ENCODE measurements at regions not wholly inside any gene's neighbourhood (a gene's known extent, or its start where the extent isn't known, plus 50 kb on each side); places are given as distances from the start of the nearest gene placed in this dataset.
"Not testable (repeated sequence)": the region's sequence is repeated elsewhere in the genome, so short reads cannot be mapped to it uniquely, and the experiment has no call there.

DNA sequence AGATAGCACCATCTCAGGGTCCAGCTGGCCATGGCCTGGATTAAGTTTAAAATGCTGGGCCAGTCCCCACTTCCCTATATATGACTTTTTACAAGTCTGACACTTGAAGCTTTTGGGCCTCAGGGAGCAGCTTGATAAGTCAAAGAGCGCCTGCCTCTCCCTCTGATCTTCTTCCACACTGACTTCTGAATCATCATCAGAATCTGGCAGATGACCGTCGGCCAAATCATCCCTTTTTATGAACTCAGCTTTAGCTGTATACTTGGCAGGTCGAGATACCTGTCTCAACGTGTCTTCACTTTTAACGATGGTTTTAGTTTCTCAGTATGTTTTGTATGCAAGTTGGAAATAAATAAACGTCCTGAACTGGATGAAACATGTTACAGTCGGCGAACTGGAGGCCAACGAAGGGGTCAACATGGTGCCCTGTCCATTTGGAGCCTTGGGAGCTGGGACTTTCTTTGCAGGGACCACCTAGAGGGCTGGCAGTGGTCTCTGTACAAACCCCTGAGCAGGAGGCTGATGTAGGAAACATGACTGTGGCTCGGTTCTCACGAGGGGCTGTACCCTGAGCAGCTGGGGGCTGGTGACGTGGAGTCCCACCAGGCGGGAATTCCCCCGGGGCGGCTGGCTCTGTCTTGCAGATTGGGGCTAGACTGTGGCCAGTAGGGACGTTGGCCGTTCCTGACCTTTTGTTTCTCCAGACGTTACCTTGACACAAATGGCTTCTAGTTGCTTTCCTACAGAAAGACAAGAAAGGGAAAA lies 153.8 kb upstream of the PRKX start:
- H3K9ac ChIP-seq (ENCODE audit: low read depth, low read length); H3K4ac ChIP-seq (ENCODE audit: low read depth, low read length); in situ Hi-C loops (cut with MboI; ENCODE audit: low sequenced_read_pairs); H2BK120ac ChIP-seq (ENCODE audit: low read depth, low read length); CTCF ChIA-PET; H4K5ac ChIP-seq (ENCODE audit: low read depth, low read length); H3K27ac ChIP-seq (ENCODE audit: insufficient read depth, low read length); H2BK20ac ChIP-seq (ENCODE audit: low read depth, low read length); H3K9me3 ChIP-seq (ENCODE audit: control insufficient read depth, insufficient read depth, low read length); H3K27me3 ChIP-seq (ENCODE audit: control insufficient read depth, insufficient read depth, low read length); H3K23ac ChIP-seq (ENCODE audit: low read depth, low read length); dilution Hi-C loops (cut with HindIII; ENCODE audit: low sequenced_read_pairs, unreplicated experiment); DNase-seq; H3K79me1 ChIP-seq (ENCODE audit: low read depth in 1 of 2, low read length in 2 of 2); ATAC-seq (ENCODE audit: low read depth); H3K18ac ChIP-seq (ENCODE audit: low read depth, low read length); intact Hi-C loops (cut with micrococcal nuclease); H3K4me2 ChIP-seq (ENCODE audit: low read depth, low read length); H3K14ac ChIP-seq (replicated peaks; ENCODE audit: low read depth, low read length); H2BK15ac ChIP-seq (ENCODE audit: low read depth, low read length); H3K36me3 ChIP-seq (ENCODE audit: control insufficient read depth, insufficient read depth, low read length); H3K4me1 ChIP-seq (ENCODE audit: control insufficient read depth, insufficient read depth, low read length); H4K8ac ChIP-seq (ENCODE audit: low read depth in 2 of 2, low read length in 2 of 2); H2BK5ac ChIP-seq (ENCODE audit: low read depth, low read length, poor library complexity, severe bottlenecking); H3K4me3 ChIP-seq (ENCODE audit: insufficient read depth, low read depth, low read length); H3K56ac ChIP-seq (ENCODE audit: extremely low read depth, insufficient read depth, low read length); H4K91ac ChIP-seq (ENCODE audit: insufficient read depth, low read depth, low read length); H3K9me1 ChIP-seq (ENCODE audit: insufficient read depth, low read length); H2AK5ac ChIP-seq (ENCODE audit: low read depth, low read length); POLR2A ChIA-PET (ENCODE audit: unreplicated experiment); H2AFZ ChIP-seq (replicated peaks; ENCODE audit: low read length, poor library complexity); H4K20me1 ChIP-seq (ENCODE audit: insufficient read depth, low read length); H2AK9ac ChIP-seq (replicated peaks; ENCODE audit: low read depth, low read length, poor library complexity): not testable (repeated sequence)
- BruUV-seq (replicated peaks), result TSS peak; percentile 67
- no CpG with 5 or more reads among the region's 19 CpGs for WGBS, 2 experiments (ENCODE audit: extremely low coverage in 2 of 2, insufficient read length in 1 of 2)

DNA sequence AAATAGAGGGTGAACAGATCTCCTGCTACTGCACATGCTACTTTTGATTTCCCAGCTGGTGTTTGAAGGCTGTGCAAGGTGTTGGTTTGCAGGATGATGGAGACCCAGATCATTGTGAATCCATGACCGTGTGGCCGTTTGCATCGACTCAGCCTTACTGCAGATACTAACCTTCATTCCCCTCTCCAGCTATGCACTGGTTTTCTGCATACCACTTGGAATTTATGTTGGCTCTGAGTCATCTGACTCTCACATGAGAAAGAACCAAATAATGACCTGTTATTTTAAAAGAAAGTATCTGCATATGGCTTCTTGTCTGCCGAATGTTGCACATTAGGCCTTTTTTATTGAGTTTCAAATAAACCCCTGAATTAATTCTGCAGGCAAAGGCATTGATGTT lies 144.9 kb upstream of the PRKX start:
- POLR2A ChIA-PET (ENCODE audit: unreplicated experiment); H3K79me1 ChIP-seq (ENCODE audit: low read depth in 1 of 2, low read length in 2 of 2); CTCF ChIA-PET; H2BK120ac ChIP-seq (ENCODE audit: low read depth, low read length); H3K4me3 ChIP-seq (ENCODE audit: insufficient read depth, low read depth, low read length); H2BK5ac ChIP-seq (ENCODE audit: low read depth, low read length, poor library complexity, severe bottlenecking); H2AFZ ChIP-seq (replicated peaks; ENCODE audit: low read length, poor library complexity); DNase-seq; H3K23ac ChIP-seq (ENCODE audit: low read depth, low read length); H2BK15ac ChIP-seq (ENCODE audit: low read depth, low read length); H3K4me1 ChIP-seq (ENCODE audit: control insufficient read depth, insufficient read depth, low read length); H2AK5ac ChIP-seq (ENCODE audit: low read depth, low read length); H3K9me1 ChIP-seq (ENCODE audit: insufficient read depth, low read length); H4K91ac ChIP-seq (ENCODE audit: insufficient read depth, low read depth, low read length); H4K5ac ChIP-seq (ENCODE audit: low read depth, low read length); H4K20me1 ChIP-seq (ENCODE audit: insufficient read depth, low read length); H3K56ac ChIP-seq (ENCODE audit: extremely low read depth, insufficient read depth, low read length); H3K27ac ChIP-seq (ENCODE audit: insufficient read depth, low read length); H3K9me3 ChIP-seq (ENCODE audit: control insufficient read depth, insufficient read depth, low read length); in situ Hi-C loops (cut with MboI; ENCODE audit: low sequenced_read_pairs); BruUV-seq (replicated peaks); H3K27me3 ChIP-seq (ENCODE audit: control insufficient read depth, insufficient read depth, low read length); H3K18ac ChIP-seq (ENCODE audit: low read depth, low read length); H3K14ac ChIP-seq (replicated peaks; ENCODE audit: low read depth, low read length); H4K8ac ChIP-seq (ENCODE audit: low read depth in 2 of 2, low read length in 2 of 2); H2BK20ac ChIP-seq (ENCODE audit: low read depth, low read length); H3K4ac ChIP-seq (ENCODE audit: low read depth, low read length); dilution Hi-C loops (cut with HindIII; ENCODE audit: low sequenced_read_pairs, unreplicated experiment); H3K36me3 ChIP-seq (ENCODE audit: control insufficient read depth, insufficient read depth, low read length); H3K4me2 ChIP-seq (ENCODE audit: low read depth, low read length); H2AK9ac ChIP-seq (replicated peaks; ENCODE audit: low read depth, low read length, poor library complexity); H3K9ac ChIP-seq (ENCODE audit: low read depth, low read length); intact Hi-C loops (cut with micrococcal nuclease): not testable (repeated sequence)
- WGBS, 2 experiments (ENCODE audit: extremely low coverage in 2 of 2, insufficient read length in 1 of 2), result no CpG with 5 or more reads among the region's 4 CpGs
- peak; percentile 75 for ATAC-seq (ENCODE audit: low read depth)

Data from IMR-90 (cell line).